ENCODE measurements at regions not wholly inside any gene's neighbourhood (a gene's known extent, or its start where the extent isn't known, plus 50 kb on each side); places are given as distances from the start of the nearest gene placed in this dataset.

GRCh38 chr6:5946701-5947100 is 60.0 kb downstream of the NRN1 start:
- dilution Hi-C loops (cut with MboI; ENCODE audit: extremely low pct_ligation_motif_present, low sequenced_read_pairs) = no loop called here

GRCh38 chr6:5946181-5946580 is 60.5 kb downstream of the NRN1 start:
- no peaks in the 10 kb centered on the region for H3K4me1 ChIP-seq (ENCODE audit: control insufficient read depth, extremely low read depth, insufficient read depth, low read length)
- H3K27ac ChIP-seq (ENCODE audit: control insufficient read depth, insufficient read depth, low read length) = no peak overlapping the region
- TF ChIP-seq CTCF (optimal IDR thresholded peaks at IDR 0.05 in 1 of 3, IDR thresholded peaks at IDR 0.05 in 1 of 3, conservative IDR thresholded peaks at IDR 0.05 in 1 of 3; ENCODE audit: extremely low read depth in 1 of 3, insufficient read depth in 2 of 3, low read length in 3 of 3) (no peak), EZH2 (IDR thresholded peaks at IDR 0.05; ENCODE audit: low read length) (no peak)
- H3K27me3 ChIP-seq (ENCODE audit: control insufficient read depth, extremely low read depth, insufficient read depth, low read length) = no peaks in the 10 kb centered on the region
- no peak overlapping the region for H2AFZ ChIP-seq (ENCODE audit: control insufficient read depth, low read length)
- H3K36me3 ChIP-seq (ENCODE audit: control insufficient read depth in 2 of 2, extremely low read depth in 1 of 2, insufficient read depth in 2 of 2, low read length in 2 of 2) = no peaks in the 10 kb centered on the region
- no peak overlapping the region for H3K4me3 ChIP-seq (ENCODE audit: control insufficient read depth in 2 of 3, extremely low read depth in 1 of 3, insufficient read depth in 2 of 3, low read depth in 1 of 3, low read length in 3 of 3)
- no peaks in the 10 kb centered on the region for H3K79me2 ChIP-seq (ENCODE audit: control insufficient read depth, insufficient read depth, low read length)
- DNase-seq (ENCODE audit: low read depth, low spot score) = no peak
- no peaks in the 10 kb centered on the region for H3K9me1 ChIP-seq (ENCODE audit: control insufficient read depth, extremely low read depth, insufficient read depth, low read length)
- no peaks in the 10 kb centered on the region for H3K9me3 ChIP-seq (ENCODE audit: control insufficient read depth, low read depth, low read length)
- no peak for FAIRE-seq
- H3K4me2 ChIP-seq (ENCODE audit: control insufficient read depth, extremely low read depth, insufficient read depth, low read depth, low read length) = no peak overlapping the region
- dilution Hi-C loops (cut with MboI; ENCODE audit: extremely low pct_ligation_motif_present, low sequenced_read_pairs) = no loop called here
- no peaks in the 10 kb centered on the region for H4K20me1 ChIP-seq (ENCODE audit: control insufficient read depth, extremely low read depth, insufficient read depth, low read length)
- H3K9ac ChIP-seq (ENCODE audit: control insufficient read depth, extremely low read depth, insufficient read depth, low read length) = no peak overlapping the region

More at GRCh38 chr6:5946701-5947100, 60.0 kb downstream of the NRN1 start:
- H3K9me1 ChIP-seq (ENCODE audit: control insufficient read depth, extremely low read depth, insufficient read depth, low read length) = no peaks in the 10 kb centered on the region
- no peaks in the 10 kb centered on the region for H3K36me3 ChIP-seq (ENCODE audit: control insufficient read depth in 2 of 2, extremely low read depth in 1 of 2, insufficient read depth in 2 of 2, low read length in 2 of 2)
- H4K20me1 ChIP-seq (ENCODE audit: control insufficient read depth, extremely low read depth, insufficient read depth, low read length) = no peaks in the 10 kb centered on the region
- H3K4me2 ChIP-seq (ENCODE audit: control insufficient read depth, extremely low read depth, insufficient read depth, low read depth, low read length) = no peak overlapping the region
- H3K9ac ChIP-seq (ENCODE audit: control insufficient read depth, extremely low read depth, insufficient read depth, low read length) = no peak overlapping the region
- no peak overlapping the region for H2AFZ ChIP-seq (ENCODE audit: control insufficient read depth, low read length)
- DNase-seq (ENCODE audit: low read depth, low spot score) (no peak), FAIRE-seq (no peak)
- H3K27me3 ChIP-seq (ENCODE audit: control insufficient read depth, extremely low read depth, insufficient read depth, low read length) = no peaks in the 10 kb centered on the region
- H3K79me2 ChIP-seq (ENCODE audit: control insufficient read depth, insufficient read depth, low read length) = no peaks in the 10 kb centered on the region
- H3K9me3 ChIP-seq (ENCODE audit: control insufficient read depth, low read depth, low read length) = no peaks in the 10 kb centered on the region
- no peaks in the 10 kb centered on the region for H3K4me1 ChIP-seq (ENCODE audit: control insufficient read depth, extremely low read depth, insufficient read depth, low read length)
- H3K4me3 ChIP-seq (ENCODE audit: control insufficient read depth in 2 of 3, extremely low read depth in 1 of 3, insufficient read depth in 2 of 3, low read depth in 1 of 3, low read length in 3 of 3) = no peak overlapping the region
- no peak overlapping the region for H3K27ac ChIP-seq (ENCODE audit: control insufficient read depth, insufficient read depth, low read length)
- TF ChIP-seq EZH2 (IDR thresholded peaks at IDR 0.05; ENCODE audit: low read length) = no peak
- no peak for TF ChIP-seq CTCF (optimal IDR thresholded peaks at IDR 0.05 in 1 of 3, IDR thresholded peaks at IDR 0.05 in 1 of 3, conservative IDR thresholded peaks at IDR 0.05 in 1 of 3; ENCODE audit: extremely low read depth in 1 of 3, insufficient read depth in 2 of 3, low read length in 3 of 3)

Measured in keratinocyte (primary cell).